ENCODE measurements at regions not wholly inside any gene's neighbourhood (a gene's known extent, or its start where the extent isn't known, plus 50 kb on each side); places are given as distances from the start of the nearest gene placed in this dataset.

GRCh38 chrX:93322110-93322509 is 351.3 kb downstream of the NAP1L3 start:
- TF ChIP-seq POLR2A (IDR thresholded peaks at IDR 0.05) (no peak), EP300 (IDR thresholded peaks at IDR 0.05) (no peak), CTCF (IDR thresholded peaks at IDR 0.05) (no peak)
- no peaks in the 10 kb centered on the region for H3K9me3 ChIP-seq
- no peak for DNase-seq
- WGBS, 3 donors = 71 to 77% (median 72%) methylated on average over 3 of the region's 3 CpGs
- H3K27ac ChIP-seq = no peak overlapping the region
- intact Hi-C loops (cut with DNase I) = no loop called here
- H3K4me1 ChIP-seq (ENCODE audit: insufficient read depth) = no peaks in the 10 kb centered on the region
- no peak overlapping the region for H3K4me3 ChIP-seq
- H3K27me3 ChIP-seq = no peaks in the 10 kb centered on the region
- H3K36me3 ChIP-seq = no peaks in the 10 kb centered on the region

GRCh38 chrX:93319609-93320008 is 353.8 kb downstream of the NAP1L3 start:
- intact Hi-C loops (cut with DNase I) = no loop called here
- Histone ChIP-seq H3K27me3 (no peaks in the 10 kb centered on the region), H3K4me1 (ENCODE audit: insufficient read depth) (no peaks in the 10 kb centered on the region), H3K36me3 (no peaks in the 10 kb centered on the region), H3K9me3 (no peaks in the 10 kb centered on the region), H3K27ac (no peak overlapping the region), H3K4me3 (no peak overlapping the region)
- TF ChIP-seq CTCF (IDR thresholded peaks at IDR 0.05) (no peak), EP300 (IDR thresholded peaks at IDR 0.05) (no peak)
- DNase-seq = no peak
- WGBS, 3 donors = 60 to 78% (median 66%) methylated on average over 5 of the region's 5 CpGs

All from ovary (tissue), 7 donors.